B cell (primary cell): ENCODE measurements at regions not wholly inside any gene's neighbourhood (a gene's known extent, or its start where the extent isn't known, plus 50 kb on each side); places are given as distances from the start of the nearest gene placed in this dataset.

Experiments
- EZH2 ChIP-seq: IDR thresholded peaks from 2 replicates; pipeline ENCODE4 v1.6.1; 2012; ENCODE audit warnings: borderline replicate concordance, low read depth, mild to moderate bottlenecking, moderate library complexity, low read length; ENCODE audit not compliant: insufficient read depth, poor library complexity, severe bottlenecking
- TF ChIP-seq, protein P1 (sequence below): fragments of 200-600 bp; IDR thresholded peaks from one replicate; pipeline ENCODE4 v1.8.0; 2022; ENCODE audit warnings: antibody characterized with exemption, mild to moderate bottlenecking

- TF ChIP-seq, protein P1, sequence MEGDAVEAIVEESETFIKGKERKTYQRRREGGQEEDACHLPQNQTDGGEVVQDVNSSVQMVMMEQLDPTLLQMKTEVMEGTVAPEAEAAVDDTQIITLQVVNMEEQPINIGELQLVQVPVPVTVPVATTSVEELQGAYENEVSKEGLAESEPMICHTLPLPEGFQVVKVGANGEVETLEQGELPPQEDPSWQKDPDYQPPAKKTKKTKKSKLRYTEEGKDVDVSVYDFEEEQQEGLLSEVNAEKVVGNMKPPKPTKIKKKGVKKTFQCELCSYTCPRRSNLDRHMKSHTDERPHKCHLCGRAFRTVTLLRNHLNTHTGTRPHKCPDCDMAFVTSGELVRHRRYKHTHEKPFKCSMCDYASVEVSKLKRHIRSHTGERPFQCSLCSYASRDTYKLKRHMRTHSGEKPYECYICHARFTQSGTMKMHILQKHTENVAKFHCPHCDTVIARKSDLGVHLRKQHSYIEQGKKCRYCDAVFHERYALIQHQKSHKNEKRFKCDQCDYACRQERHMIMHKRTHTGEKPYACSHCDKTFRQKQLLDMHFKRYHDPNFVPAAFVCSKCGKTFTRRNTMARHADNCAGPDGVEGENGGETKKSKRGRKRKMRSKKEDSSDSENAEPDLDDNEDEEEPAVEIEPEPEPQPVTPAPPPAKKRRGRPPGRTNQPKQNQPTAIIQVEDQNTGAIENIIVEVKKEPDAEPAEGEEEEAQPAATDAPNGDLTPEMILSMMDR, result no peak
- TF ChIP-seq EZH2, result no peak
Observed at GRCh38 chr1:244992833-244993232, 128.5 kb upstream of the HNRNPU start.
